Gastroesophageal sphincter (tissue), 4 donors: ENCODE measurements at regions not wholly inside any gene's neighbourhood (a gene's known extent, or its start where the extent isn't known, plus 50 kb on each side); places are given as distances from the start of the nearest gene placed in this dataset.

ENCODE experiments used
- ATAC-seq: fragments of 150-250 bp; one replicate; pipeline ENCODE4 v1.9.1; 2016; ENCODE audit warnings: mild to moderate bottlenecking, moderate library complexity
- H3K27ac ChIP-seq, 4 donors: fragments of 200-600 bp; sonication (generic) in 3 of 4; 1 replicate in 3 of 4; 2 replicates in 1 of 4; pipeline ENCODE4 v1.5.1; 2016 to 2019
- H3K27me3 ChIP-seq: fragments of 200-600 bp; sonication (generic); one replicate; pipeline ENCODE4 v1.5.1; 2019
- H3K36me3 ChIP-seq, 2 donors: fragments of 200-600 bp; sonication (generic); one replicate each; pipeline ENCODE4 v1.5.1; 2019; ENCODE audit warnings: control low read depth in 1 of 2
- H3K4me1 ChIP-seq, 3 donors: fragments of 200-600 bp; sonication (generic); 1 replicate in 2 of 3; 2 replicates in 1 of 3; pipeline ENCODE4 v1.5.1; 2016 to 2019; ENCODE audit warnings: control low read depth in 2 of 3
- H3K4me3 ChIP-seq, 2 donors: fragments of 200-600 bp; sonication (generic); one replicate each; pipeline ENCODE4 v1.5.1; 2019; ENCODE audit warnings: mild to moderate bottlenecking in 1 of 2, moderate library complexity in 1 of 2
- H3K9me3 ChIP-seq, 3 donors: fragments of 200-600 bp; sonication (generic); one replicate each; pipeline ENCODE4 v1.5.1; 2017 to 2019; ENCODE audit warnings: control low read depth in 2 of 3
- EP300 ChIP-seq: sonication (generic); formaldehyde crosslinking; IDR thresholded peaks from one replicate; pipeline ENCODE4 v1.6.1; 2017; ENCODE audit warnings: antibody characterized with exemption, mild to moderate bottlenecking
- POLR2A ChIP-seq, 2 donors: fragments of 450-650 bp; IDR thresholded peaks; one replicate each; pipeline ENCODE4 v1.6.1; 2017; ENCODE audit warnings: antibody characterized with exemption in 2 of 2, mild to moderate bottlenecking in 2 of 2, moderate library complexity in 1 of 2
- POLR2AphosphoS5 ChIP-seq: sonication (generic); formaldehyde crosslinking; IDR thresholded peaks from one replicate; pipeline ENCODE4 v1.6.1; 2017; ENCODE audit warnings: antibody characterized with exemption
- WGBS, 2 donors: methylation state at CpG; one replicate each; pipeline ENCODE4 v1.1.5; 2018; ENCODE audit warnings: low coverage in 1 of 2; 5-methylcytosine and 5-hydroxymethylcytosine counted together
- TF ChIP-seq, protein P1 (sequence below), 4 experiments: fragments of 200-600 bp in 2 of 4; fragments of 450-650 bp in 2 of 4; sonication (generic) in 1 of 4; IDR thresholded peaks; one replicate each; pipeline ENCODE4 v1.5.1; 2017 to 2019; ENCODE audit warnings: antibody characterized with exemption in 4 of 4, mild to moderate bottlenecking in 2 of 4, moderate library complexity in 2 of 4

- TF ChIP-seq, protein P1, sequence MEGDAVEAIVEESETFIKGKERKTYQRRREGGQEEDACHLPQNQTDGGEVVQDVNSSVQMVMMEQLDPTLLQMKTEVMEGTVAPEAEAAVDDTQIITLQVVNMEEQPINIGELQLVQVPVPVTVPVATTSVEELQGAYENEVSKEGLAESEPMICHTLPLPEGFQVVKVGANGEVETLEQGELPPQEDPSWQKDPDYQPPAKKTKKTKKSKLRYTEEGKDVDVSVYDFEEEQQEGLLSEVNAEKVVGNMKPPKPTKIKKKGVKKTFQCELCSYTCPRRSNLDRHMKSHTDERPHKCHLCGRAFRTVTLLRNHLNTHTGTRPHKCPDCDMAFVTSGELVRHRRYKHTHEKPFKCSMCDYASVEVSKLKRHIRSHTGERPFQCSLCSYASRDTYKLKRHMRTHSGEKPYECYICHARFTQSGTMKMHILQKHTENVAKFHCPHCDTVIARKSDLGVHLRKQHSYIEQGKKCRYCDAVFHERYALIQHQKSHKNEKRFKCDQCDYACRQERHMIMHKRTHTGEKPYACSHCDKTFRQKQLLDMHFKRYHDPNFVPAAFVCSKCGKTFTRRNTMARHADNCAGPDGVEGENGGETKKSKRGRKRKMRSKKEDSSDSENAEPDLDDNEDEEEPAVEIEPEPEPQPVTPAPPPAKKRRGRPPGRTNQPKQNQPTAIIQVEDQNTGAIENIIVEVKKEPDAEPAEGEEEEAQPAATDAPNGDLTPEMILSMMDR (IDR thresholded peaks at IDR 0.05) = no peak
- TF ChIP-seq EP300 = no peak
- TF ChIP-seq POLR2AphosphoS5 = no peak
- no peak for TF ChIP-seq POLR2A (IDR thresholded peaks at IDR 0.05)
- Histone ChIP-seq H3K4me3 (no peak overlapping the region), H3K27ac (no peak overlapping the region), H3K4me1 (no peaks in the 10 kb centered on the region), H3K36me3 (no peaks in the 10 kb centered on the region), H3K9me3 (peaks cover 0 to 25% (median 0%) of the 10 kb centered on the region in 3 donors), H3K27me3 (peaks cover 12% of the 10 kb centered on the region)
- no peak for ATAC-seq
- WGBS, 2 donors = 93 to 100% methylated on average over 1 to 4 of the region's 5 CpGs
Measured at GRCh38 chr21:35421221-35421620, 372.1 kb upstream of the RUNX1 start.

DNA sequence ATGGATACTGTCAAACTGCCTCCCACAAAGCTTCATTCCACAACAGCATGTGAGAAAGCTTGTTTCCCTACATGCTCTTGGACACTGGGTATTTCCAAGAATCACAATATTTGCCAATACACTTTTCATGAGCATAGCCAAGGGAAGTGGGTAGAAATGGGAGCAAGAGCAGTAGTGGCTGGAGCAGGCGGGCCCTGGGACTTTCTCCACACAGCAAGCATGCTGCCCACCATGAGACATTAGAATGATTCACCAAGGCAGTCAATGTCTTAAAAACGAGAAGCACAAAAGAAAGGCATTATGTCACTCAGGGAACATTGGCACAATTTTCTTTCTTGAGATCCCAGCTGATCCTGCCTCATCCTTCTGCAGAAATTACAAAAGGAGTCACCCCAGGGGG is 371.6 kb upstream of the RUNX1 start:
- Histone ChIP-seq H3K36me3 (no peaks in the 10 kb centered on the region), H3K4me1 (no peaks in the 10 kb centered on the region), H3K9me3 (peaks cover 0 to 25% (median 0%) of the 10 kb centered on the region in 3 donors), H3K27ac (no peak overlapping the region), H3K27me3 (peaks cover 7% of the 10 kb centered on the region), H3K4me3 (no peak overlapping the region)
- no peak for ATAC-seq
- 80 to 83% methylated on average over 1 to 2 of the region's 2 CpGs for WGBS, 2 donors
- TF ChIP-seq POLR2AphosphoS5 (no peak), EP300 (no peak), POLR2A (IDR thresholded peaks at IDR 0.05) (no peak)
- TF ChIP-seq, protein P1 (IDR thresholded peaks at IDR 0.05) = no peak

DNA sequence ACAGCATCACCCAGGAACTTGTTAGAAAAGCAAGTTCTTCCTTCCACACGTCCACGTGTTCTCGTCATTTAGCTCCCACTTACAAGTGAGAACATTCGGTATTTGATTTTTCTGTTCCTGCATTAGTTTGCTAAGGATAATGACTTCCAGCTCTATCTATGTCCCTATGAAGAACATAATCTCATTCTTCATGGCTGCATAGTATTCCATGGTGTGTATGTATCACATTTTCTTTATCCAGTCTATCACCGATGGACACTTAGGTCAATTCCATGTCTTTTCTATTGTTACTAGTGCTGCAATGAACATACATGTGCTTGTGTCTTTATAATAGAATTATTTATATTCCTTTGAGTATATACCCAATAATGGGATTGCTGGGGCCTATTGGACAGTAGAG is 368.7 kb upstream of the RUNX1 start:
- no peaks in the 10 kb centered on the region for H3K27me3 ChIP-seq
- H3K36me3 ChIP-seq = no peaks in the 10 kb centered on the region
- TF ChIP-seq POLR2A (IDR thresholded peaks at IDR 0.05) (no peak), POLR2AphosphoS5 (no peak), EP300 (no peak)
- TF ChIP-seq, protein P1 (IDR thresholded peaks at IDR 0.05) = no peak
- H3K27ac ChIP-seq = no peak overlapping the region
- H3K9me3 ChIP-seq = peaks cover 0 to 20% (median 0%) of the 10 kb centered on the region in 3 donors
- no peak for ATAC-seq
- WGBS, 2 donors = 89 to 100% methylated on average over 3 to 5 of the region's 5 CpGs
- no peaks in the 10 kb centered on the region for H3K4me1 ChIP-seq
- no peak overlapping the region for H3K4me3 ChIP-seq

GRCh38 chr21:35416866-35417489 is 367.9 kb upstream of the RUNX1 start:
- H3K4me1 ChIP-seq = no peaks in the 10 kb centered on the region
- H3K36me3 ChIP-seq = no peaks in the 10 kb centered on the region
- no peak overlapping the region for H3K4me3 ChIP-seq
- ATAC-seq = no peak
- no peak for TF ChIP-seq POLR2AphosphoS5
- TF ChIP-seq POLR2A (IDR thresholded peaks at IDR 0.05) = no peak
- no peak for TF ChIP-seq EP300
- TF ChIP-seq, protein P1 (IDR thresholded peaks at IDR 0.05) = no peak
- H3K9me3 ChIP-seq = peaks cover 0 to 14% (median 0%) of the 10 kb centered on the region in 3 donors
- H3K27ac ChIP-seq = no peak overlapping the region
- peaks cover 7% of the 10 kb centered on the region for H3K27me3 ChIP-seq
- WGBS, 2 donors = 73 to 80% methylated on average over 8 of the region's 8 CpGs

GRCh38 chr21:35414507-35415139 is 365.5 kb upstream of the RUNX1 start:
- peaks cover 18% of the 10 kb centered on the region for H3K27me3 ChIP-seq
- no peaks in the 10 kb centered on the region for H3K9me3 ChIP-seq
- H3K4me1 ChIP-seq = no peaks in the 10 kb centered on the region
- no peak overlapping the region for H3K4me3 ChIP-seq
- no peak for ATAC-seq
- TF ChIP-seq, protein P1 (IDR thresholded peaks at IDR 0.05) = no peak
- TF ChIP-seq EP300 (no peak), POLR2A (IDR thresholded peaks at IDR 0.05) (no peak), POLR2AphosphoS5 (no peak)
- no peak overlapping the region for H3K27ac ChIP-seq
- no peaks in the 10 kb centered on the region for H3K36me3 ChIP-seq
- WGBS, 2 donors = 55 to 67% methylated on average over 6 to 7 of the region's 7 CpGs
